Endothelial cell of hepatic sinusoid (primary cell): ENCODE measurements at regions not wholly inside any gene's neighbourhood (a gene's known extent, or its start where the extent isn't known, plus 50 kb on each side); places are given as distances from the start of the nearest gene placed in this dataset.

ENCODE experiments used
- in situ Hi-C: cut with HindIII; loops from 2 replicates; pipeline ENCODE4 v1.10.0; 2017; ENCODE audit warnings: low sequenced_read_pairs

DNA sequence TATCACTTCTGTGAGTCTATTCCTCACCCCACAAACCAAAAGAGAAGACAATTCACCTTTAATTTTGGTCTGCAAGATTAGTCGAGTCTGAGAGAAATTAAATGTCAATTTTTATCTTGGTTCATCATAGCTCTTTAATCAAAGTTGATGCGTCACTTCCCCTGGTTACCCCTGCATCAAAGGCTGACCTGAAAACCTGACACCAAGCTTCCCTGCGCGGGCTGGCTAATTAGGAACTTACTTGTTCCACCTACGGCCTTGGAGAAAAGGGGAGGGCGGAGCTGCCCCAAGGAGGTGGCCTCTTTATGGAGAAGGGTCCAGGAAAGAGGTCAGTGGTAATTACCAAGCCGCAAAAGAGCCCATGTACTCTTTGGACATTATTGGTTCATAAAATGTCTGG is 218.4 kb downstream of the ARRDC4 start:
- in situ Hi-C loops: loop anchor here (5.0 kb wide), 1 partner anchor 47 kb away; no protein-coding TSS in a partner anchor

DNA sequence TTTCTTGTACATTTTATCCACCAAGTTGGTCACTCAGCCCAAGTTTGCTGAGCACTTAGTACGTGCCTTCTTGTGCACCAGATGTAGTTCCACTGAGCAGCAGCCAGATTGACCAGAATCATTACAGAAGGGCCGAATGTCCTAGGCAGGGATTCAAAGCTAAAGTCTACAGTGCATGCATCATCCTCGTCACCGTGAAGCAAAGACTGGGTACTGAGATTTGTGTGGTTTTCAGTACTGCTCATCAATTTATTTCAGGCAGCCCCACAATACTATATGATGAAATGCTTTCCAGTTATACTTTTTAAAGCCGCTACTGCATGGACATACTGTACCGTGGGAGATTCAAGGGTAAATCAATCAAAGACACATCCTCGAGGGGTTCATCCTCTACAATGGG is 227.0 kb downstream of the ARRDC4 start:
- in situ Hi-C loops: no loop called here

DNA sequence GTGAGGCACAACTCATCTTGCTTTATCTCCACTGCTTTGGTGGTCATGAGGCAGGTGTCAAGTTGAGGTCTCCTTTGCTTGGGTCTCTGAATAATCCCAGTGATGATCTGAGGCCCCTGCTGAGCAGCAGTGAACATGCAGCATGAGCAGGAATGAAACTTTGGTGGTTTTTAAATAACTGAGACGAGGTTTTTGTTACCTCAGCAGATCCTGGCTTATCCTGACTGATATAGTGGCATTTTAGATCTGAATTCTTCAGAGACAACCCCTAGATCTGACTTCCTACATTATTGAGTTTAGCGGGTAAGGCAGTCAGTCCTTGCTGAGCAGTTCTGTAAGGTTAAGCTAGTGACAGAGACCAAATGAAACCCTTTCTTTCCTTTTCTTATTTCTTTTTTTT is 230.4 kb downstream of the ARRDC4 start:
- in situ Hi-C loops: no loop called here

DNA sequence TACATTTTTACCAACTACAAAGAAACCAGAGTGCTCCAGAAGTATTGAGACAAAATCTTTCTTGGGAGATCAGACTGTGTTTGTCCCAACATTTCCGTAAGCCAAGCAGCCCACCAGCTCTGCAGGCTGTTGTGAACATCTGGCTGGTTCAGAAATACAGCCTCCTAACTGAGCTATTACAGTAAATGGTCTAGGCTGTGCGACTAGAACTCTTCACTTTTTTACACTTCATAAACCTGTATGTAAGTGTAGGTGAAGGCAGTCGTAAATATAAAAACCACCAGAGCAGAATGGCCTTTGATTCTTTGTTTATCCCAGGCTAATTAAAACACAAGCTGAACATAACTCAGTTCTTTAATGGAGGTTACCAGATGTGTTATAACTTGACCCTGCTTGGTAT is 235.3 kb downstream of the ARRDC4 start:
- in situ Hi-C loops: no loop called here

DNA sequence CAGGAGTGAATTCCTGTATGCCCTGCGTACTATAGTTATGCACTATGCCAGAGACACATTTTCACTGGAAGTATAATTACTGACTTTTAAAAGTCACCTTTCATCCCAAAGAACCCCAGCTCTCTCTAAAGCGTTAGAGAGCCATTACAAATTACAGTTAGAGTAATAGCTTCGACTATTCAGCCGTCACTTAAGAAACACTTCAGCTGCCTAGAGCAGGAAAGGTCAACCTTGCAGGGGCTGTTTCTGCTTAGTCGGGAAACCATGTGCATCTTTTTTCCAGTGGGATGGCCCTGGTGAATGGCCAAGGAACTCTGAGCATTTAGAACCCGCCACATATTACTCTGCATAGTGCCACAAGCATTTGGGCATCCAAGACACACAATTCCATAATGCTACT is 235.9 kb downstream of the ARRDC4 start:
- in situ Hi-C loops: no loop called here

GRCh38 chr15:98202256-98202655 is 241.8 kb downstream of the ARRDC4 start:
- in situ Hi-C loops: no loop called here

GRCh38 chr15:98203872-98204660 is 243.6 kb downstream of the ARRDC4 start:
- in situ Hi-C loops: no loop called here

DNA sequence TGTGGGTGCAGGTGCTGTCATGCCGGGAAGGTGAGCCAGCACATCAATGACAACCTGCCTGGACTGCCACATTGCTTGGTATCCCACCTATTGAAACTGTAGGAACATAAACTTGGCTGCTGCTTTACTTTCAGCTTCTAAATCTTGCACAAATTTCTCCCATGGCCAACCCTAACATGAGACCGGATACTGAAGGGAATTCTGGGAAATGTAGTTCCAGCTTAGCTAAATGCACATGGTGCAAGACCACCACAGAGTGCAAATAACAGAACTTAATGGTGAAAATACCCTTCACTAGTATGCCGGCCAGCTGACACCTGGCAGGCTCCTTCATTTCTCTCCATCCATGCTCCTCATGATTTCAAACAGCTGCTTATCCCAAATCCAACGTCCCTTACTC is 247.4 kb downstream of the ARRDC4 start:
- in situ Hi-C loops: no loop called here

DNA sequence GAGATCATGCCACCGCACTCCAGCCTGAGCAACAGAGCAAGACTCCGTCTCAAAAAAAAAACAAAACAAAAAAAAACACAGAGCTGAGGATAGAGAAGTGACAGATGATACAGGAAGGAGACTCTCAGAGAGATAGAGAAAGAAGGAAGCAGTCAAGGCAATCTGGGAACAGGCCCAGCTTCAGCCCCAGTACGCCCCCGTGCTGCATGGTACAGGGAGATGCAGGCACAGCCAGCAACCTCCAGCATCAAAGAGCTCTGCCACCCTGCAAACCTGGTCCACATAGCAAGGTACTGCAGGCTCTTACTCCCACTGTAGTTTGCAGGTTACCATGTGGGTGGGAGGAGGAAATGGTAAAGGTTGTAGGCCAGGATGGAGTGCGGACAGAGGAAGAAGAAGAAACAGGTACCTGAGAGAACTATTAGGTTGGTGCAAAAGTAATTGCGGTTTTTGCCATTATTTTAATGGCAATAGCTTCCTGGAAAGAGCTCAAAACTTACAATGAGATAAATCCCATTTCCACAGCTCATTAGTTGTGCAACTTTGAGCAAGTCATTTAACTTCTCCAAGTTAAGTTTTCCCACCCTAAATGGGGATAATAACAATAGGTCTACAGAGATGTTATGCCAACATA is 253.0 kb downstream of the ARRDC4 start:
- in situ Hi-C loops: no loop called here

- in situ Hi-C loops: no loop called here
Observed at GRCh38 chr15:98216166-98216565, 255.7 kb downstream of the ARRDC4 start.

- in situ Hi-C loops: no loop called here
Observed at GRCh38 chr15:98217356-98217755, 256.9 kb downstream of the ARRDC4 start.

- in situ Hi-C loops: no loop called here
Observed at GRCh38 chr15:98221144-98221543, 260.6 kb downstream of the ARRDC4 start.

DNA sequence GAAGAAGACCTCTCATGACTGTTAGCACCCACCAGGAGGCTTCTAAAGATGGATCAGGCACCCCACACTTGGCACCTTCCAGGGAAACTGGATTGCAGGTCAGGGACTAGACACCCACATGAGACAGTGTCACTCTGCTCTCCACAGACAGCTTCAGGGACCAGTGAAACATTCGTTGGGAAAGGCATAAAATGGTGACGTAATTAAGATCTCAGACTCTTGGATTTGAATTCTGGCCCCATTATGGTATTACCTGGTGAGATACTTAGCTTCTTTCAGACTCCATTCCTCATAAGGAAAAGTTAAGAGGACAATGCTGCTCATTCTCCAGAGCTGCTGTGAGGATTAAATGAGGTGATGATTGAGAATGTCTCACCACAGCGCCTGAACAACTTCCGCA is 261.1 kb downstream of the ARRDC4 start:
- in situ Hi-C loops: no loop called here

- in situ Hi-C loops: no loop called here
Observed at GRCh38 chr15:98226149-98226548, 265.6 kb downstream of the ARRDC4 start.

DNA sequence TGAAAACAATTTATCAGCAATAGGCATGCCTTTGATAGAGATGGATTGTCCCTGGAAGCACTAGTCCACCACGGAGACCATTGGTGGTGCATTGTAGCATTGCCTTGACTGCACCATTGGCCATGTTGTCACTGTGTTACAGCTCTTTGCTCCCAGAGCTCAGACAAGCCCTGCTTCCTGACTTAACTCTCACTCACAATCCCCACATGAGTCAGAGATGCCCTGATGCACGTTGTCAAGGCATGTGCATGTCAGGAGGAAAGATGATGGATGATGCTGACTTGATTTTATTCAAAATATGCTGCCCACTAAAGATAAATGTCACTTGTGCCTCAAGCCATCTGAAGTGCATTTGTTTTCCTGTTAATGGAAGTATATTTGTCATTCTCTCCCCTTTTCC is 266.1 kb downstream of the ARRDC4 start:
- in situ Hi-C loops: no loop called here

DNA sequence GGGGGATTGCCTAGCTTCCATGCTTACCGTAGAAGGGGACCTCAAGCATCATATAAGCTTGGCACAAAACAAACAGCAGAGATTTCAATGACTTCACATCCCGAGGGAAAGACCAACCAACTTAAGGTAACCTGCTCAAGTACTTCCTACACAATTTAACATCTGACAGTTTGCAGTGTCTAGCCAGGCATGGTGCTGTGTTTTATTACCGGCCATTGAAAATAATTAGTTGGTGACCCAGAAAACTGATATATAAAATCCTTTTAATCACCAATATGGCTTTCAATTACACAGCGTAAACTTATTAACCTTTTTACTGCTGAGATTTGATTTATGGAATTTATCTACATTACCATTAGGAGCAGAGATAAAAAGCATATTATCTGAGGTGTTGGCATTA is 268.3 kb downstream of the ARRDC4 start:
- in situ Hi-C loops: no loop called here

GRCh38 chr15:98230975-98231374 is 270.5 kb downstream of the ARRDC4 start:
- in situ Hi-C loops: no loop called here

DNA sequence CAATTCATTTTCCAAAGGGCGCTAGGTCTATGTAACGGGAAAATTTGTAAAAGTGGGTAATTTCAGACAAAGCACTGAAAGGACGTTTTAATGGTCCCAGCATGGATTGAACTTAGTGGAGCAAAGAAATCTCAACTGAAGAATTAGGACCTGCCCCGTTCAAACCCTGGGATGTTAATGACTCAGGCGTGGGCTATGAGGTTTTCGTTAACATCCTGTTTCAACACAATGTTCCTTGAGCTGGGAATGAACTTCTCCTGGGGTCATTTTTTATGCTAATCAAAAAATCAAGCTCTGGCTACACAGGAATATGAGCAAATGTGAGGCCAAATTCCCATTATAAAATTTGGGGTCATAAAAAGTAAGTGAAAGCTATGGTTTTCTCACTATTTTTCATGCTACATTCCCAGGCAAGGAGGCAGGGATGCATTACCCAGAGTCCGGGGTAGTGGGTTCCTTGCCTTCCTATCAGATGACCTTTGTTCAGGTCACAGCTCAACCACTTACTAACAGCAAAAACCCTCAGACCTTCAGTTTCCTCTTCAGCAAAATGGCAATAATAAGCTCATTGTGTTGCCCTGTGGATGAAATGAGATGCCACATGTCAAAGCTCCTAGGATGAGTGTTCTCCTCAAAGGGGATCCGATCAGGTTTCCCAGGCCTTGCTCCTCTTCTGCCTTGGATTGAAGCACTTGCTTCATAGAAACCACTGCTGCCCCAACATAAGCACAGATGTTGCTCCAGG is 271.4 kb downstream of the ARRDC4 start:
- in situ Hi-C loops: no loop called here

DNA sequence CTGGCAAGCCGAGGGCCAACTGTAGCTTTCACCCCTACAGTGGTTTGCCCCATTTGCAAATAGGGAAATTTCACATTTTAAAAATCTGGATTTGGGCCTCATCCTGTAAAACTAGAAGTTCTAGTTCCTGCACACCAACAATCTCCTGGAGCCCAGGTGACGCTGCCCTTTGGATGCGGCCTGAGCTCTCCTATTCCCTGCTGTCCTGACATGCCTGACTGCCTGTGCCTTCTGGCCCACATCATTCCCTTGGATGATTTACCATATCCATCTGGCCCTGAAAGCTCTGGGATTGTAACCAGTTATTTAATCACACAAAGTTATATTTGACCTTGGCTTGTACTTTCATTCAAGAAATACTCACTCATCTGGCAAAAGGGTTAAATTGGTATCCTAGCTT is 272.3 kb downstream of the ARRDC4 start:
- in situ Hi-C loops: no loop called here

DNA sequence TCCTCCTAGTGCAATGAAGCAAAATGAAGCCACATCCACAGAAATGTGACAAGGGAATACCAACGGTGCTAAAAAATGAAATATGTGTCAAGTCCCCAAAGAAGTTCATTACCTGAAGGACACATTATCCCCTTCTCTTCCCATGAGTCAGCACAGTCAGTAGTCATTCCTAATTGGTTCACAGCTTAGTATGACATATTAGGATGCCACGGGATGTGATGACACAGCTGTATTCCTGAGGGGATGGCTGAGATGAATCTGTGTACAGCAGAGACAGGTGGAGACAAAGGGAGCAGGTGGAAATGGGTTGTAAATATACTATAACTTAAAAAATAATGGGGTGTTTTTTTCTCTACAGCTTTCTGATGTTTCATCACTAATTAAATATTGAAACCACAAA is 273.4 kb downstream of the ARRDC4 start:
- in situ Hi-C loops: no loop called here

DNA sequence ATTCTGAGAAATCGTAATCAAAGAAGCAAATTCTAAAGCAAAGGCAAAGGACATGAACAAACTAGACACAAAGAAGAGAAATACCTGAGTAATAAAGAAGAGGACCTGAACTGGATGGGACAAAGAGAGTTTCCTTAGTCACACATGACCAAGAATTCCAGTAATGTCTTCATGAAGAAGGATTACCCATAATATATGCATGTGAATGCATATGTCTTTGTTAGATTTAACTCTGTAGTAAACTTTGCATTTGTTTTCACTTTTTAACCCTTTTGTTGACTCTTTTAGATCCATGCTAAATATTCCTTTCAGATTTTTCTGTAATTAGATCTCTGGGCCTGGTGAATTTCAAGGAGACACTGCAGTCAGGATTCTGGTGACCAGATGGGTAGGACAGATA is 279.8 kb downstream of the ARRDC4 start:
- in situ Hi-C loops: no loop called here

- in situ Hi-C loops: no loop called here
Observed at GRCh38 chr15:98241032-98241554, 280.6 kb downstream of the ARRDC4 start.
